Testis (tissue), 2 donors: ENCODE measurements at regions not wholly inside any gene's neighbourhood (a gene's known extent, or its start where the extent isn't known, plus 50 kb on each side); places are given as distances from the start of the nearest gene placed in this dataset.

ENCODE experiments used
- POLR2A ChIP-seq: fragments of 450-650 bp; IDR thresholded peaks from one replicate; pipeline ENCODE4 v1.6.1; 2017; ENCODE audit warnings: antibody characterized with exemption, mild to moderate bottlenecking, moderate library complexity
- TF ChIP-seq, protein P1 (sequence below), 3 experiments: fragments of 450-650 bp in 2 of 3; fragments of 200-600 bp in 1 of 3; sonication (generic) in 1 of 3; IDR thresholded peaks; one replicate each; pipeline ENCODE4 v1.5.1; 2016 to 2019; ENCODE audit warnings: antibody characterized with exemption in 3 of 3, mild to moderate bottlenecking in 2 of 3, moderate library complexity in 1 of 3

DNA sequence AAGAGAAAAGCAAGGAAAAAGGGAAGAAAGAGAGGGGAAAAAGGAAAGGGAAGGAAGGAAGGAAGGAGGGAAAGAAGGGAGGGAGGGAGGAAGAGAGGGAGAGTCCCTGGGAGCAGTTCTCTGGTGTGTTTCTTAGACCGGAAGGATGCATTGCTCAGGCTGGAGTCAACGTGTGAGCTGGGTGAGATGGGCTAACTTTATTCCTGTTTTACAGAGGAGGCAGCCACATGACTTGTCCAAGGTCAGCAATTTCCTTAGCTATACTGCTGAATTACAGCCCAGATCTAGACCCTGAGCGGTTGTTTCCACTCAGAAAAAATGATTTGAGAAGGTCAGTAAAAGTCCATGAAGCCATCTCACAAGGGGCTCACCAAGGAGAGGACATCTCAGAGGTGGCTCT, 86.6 kb upstream of the APCDD1 start:
- TF ChIP-seq POLR2A, result no peak
- TF ChIP-seq, protein P1, sequence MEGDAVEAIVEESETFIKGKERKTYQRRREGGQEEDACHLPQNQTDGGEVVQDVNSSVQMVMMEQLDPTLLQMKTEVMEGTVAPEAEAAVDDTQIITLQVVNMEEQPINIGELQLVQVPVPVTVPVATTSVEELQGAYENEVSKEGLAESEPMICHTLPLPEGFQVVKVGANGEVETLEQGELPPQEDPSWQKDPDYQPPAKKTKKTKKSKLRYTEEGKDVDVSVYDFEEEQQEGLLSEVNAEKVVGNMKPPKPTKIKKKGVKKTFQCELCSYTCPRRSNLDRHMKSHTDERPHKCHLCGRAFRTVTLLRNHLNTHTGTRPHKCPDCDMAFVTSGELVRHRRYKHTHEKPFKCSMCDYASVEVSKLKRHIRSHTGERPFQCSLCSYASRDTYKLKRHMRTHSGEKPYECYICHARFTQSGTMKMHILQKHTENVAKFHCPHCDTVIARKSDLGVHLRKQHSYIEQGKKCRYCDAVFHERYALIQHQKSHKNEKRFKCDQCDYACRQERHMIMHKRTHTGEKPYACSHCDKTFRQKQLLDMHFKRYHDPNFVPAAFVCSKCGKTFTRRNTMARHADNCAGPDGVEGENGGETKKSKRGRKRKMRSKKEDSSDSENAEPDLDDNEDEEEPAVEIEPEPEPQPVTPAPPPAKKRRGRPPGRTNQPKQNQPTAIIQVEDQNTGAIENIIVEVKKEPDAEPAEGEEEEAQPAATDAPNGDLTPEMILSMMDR (IDR thresholded peaks at IDR 0.05), result no peak
